GM19467 (cell line): ENCODE measurements at regions not wholly inside any gene's neighbourhood (a gene's known extent, or its start where the extent isn't known, plus 50 kb on each side); places are given as distances from the start of the nearest gene placed in this dataset.
A peak's percentile ranks its signal among the peaks of the same experiment; 100 is the strongest.
"Not testable (repeated sequence)": the region's sequence is repeated elsewhere in the genome, so short reads cannot be mapped to it uniquely, and the experiment has no call there.

Experiments
- ATAC-seq: cut with Tn5 transposase; IDR thresholded peaks from one replicate; pipeline ENCODE4 v1.9.1; 2021; ENCODE audit warnings: mild to moderate bottlenecking, moderate library complexity; ENCODE audit not compliant: unreplicated experiment

DNA sequence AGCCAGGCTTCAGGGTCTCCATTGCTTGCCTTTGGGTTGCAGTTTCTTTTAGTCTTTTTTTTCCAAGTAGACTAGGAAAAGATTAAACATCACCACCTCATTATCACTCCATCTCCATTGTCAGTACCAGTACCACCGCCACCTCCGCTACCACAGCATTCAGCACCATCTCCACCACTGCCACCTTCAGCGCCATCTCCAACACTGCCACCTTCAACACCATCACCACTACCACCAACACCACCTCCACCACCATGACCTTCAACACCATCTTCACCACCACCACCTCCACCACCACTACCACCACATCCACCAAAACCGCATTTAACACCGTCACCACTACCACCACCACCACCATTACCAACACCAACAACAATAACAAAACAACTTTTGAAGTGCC, 141.5 kb upstream of the MPHOSPH6 start:
- no peak for ATAC-seq

DNA sequence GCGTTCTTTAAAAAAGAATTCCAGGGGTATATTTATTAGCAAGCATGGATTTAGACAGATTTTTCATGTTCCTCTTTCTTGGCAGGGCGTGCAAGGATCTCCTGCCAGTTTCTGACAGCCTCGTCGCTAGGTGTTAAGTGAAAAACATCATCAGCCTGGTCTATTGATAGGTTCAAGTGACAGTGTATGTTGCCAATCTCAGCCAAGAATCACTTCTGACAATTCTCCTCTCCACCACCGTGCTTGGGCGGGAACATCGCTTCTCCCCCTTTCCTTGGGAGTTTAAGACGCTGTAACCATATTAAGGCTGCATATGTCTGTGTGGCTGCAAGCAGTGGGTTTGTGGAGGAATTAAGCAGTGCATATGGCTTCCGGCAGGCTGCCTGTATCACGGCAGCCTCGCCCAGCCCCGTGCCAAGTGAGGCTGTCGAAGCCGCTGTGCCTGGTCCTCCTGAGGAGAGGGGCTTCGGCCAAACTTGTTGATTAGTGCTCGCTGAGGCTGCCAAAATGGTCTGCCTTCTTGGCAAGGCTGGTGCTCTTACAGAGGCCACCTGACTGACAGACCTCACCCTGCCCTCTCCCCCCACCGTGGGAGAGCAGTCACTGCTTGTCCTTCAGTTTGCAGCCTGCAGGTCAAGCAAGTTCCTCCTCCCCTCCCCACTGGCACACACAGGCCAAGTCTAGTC, 132.2 kb upstream of the MPHOSPH6 start:
- no peak for ATAC-seq

DNA sequence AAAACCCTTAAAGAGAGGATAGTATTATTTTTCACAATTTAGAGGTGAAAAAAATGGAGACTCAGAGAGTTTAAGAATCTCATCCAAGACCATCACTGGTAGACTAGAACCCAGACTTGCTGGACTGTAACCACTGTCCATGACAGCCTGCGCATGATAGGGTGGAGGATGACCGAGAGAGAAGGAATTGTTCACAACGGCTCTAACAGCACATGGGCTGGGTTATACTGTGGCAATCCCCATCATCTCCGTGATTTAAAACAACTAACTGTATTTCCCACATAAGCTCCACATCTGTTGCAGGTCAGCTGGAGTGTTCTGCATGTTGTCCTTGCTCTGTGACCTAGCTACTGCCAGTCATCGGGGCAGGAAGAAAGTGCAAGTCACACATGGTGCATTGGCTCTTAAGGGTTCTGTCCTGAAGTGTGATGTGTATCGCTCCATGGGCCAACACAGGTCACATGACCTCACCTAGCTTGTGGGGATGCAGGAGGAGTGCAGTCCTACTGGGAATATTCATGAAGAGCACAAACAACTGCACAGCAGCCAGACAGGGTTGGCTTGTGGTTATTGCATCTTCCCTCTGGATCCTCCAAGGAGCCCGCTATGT, 131.2 kb upstream of the MPHOSPH6 start:
- no peak for ATAC-seq

DNA sequence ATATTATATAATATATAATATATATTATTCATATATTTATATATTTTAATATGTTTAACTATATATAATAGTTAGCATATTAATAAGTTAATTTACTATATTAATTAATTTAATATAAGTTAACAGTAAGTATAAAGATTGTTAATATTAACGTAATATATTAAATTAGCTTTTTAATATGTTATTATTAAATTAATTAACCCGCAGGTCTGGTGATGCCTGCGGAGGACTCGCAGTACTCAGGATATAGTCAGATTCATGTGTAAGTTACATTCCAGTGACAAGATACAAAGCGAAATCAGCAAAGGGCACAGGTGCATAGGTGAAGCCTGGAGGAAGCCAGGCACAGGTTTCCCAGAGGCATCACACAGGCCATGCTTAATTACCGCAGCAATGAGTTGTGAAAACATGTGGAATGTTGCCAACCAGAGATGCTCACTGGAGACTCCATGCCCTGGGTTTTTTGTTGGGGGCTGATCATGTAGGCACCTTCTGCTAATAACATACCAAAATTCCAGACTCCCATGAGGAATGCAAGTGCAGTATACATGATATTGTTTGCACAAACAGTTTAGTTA, 130.4 kb upstream of the MPHOSPH6 start:
- no peak for ATAC-seq

DNA sequence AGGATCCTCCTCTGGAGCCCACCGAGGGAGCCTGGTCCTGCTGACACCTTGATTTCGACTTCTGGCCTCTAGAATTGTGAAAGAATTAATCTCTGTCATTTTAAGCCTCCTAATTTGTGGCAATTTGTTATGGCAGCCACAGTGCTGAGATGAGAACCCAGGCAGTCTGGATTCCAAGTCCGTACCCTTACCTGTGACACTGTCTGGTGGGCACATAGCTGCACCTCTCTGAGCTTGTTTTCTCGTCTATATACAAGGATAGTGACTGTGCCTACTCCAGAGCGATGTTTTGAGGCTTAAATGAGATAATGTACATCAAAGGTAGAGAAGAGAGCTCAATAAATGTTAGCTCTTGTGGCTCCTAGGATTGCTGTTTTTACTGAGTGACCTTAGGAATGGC, 128.4 kb upstream of the MPHOSPH6 start:
- no peak for ATAC-seq

DNA sequence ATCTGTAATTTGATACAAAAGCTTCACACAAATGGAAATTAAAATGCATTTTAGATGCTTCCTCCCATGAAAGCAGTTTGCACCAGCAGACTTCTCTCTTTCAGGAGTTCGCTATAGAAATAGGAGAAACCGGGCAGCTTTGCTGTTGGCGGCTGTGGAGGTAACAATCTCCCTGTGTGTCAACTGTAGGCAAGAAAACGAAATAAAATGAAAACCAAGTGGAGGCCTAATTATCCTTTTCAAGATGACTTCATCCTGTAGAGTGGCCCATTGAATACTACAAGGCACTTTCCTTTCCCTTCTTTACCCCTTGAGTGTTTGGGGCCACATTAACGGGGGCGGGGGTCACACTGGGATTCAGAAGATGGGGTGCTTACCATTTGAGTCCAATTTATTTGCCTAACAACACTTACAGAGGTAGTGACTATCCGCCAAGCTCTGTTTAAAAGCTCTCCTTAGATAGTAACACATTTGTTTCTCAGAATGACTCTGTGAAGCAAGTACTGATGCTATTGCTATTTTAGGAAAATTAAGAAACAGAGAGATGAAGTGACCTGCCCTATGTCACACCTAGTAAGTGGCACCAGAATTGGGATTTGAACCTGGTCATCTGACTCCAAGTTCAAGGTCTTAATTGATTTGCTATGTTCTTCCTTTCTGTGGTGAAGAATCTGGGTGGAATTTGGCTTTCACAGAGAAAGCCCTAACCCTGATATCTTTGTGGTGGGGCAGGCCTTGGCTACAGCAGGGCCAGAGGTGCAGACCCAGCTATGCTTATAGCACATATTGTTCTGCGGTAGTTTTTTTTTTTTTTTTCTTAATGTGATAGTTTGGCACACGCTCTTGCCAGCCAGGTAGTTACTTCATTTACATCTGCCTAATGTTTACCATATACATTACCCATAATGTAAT, 125.5 kb upstream of the MPHOSPH6 start:
- no peak for ATAC-seq

DNA sequence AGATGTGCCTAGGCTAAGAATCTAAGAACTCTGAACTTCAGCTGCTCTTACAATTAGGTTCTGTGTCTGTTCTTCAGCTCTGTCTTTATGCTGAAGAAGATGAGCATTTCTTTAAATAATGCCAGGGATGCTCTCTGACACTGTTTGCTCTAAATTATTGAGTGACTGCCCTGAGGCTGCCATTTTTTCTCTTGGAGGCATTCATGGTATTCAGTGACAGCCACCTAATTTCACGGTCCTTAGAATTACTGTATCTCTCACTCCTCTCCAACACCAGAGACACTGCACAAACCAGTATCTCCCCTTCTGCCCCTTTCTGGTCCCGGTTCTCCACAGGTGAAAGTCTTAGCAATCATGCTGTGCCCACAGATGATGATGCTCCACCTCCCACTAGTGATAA, 123.6 kb upstream of the MPHOSPH6 start:
- ATAC-seq, result no peak

DNA sequence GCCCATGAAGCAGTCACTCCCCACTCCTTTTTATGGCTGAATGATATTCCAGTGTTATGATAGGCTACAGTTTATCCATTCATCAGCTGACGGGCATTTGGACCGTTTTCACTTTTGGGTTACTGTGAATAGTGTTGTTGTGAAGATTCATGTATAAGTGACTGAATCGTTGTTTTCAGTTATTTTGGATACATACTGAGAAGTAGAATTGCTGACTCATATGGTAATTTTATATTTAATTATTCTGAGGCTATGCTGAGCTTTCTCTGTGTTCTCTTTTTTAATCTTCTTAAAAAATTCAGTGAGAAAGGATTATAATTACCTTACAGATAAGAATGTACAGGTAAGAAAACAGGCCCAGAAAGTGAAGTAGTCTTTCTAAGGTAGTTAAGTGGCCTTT, 117.9 kb upstream of the MPHOSPH6 start:
- no peak for ATAC-seq

DNA sequence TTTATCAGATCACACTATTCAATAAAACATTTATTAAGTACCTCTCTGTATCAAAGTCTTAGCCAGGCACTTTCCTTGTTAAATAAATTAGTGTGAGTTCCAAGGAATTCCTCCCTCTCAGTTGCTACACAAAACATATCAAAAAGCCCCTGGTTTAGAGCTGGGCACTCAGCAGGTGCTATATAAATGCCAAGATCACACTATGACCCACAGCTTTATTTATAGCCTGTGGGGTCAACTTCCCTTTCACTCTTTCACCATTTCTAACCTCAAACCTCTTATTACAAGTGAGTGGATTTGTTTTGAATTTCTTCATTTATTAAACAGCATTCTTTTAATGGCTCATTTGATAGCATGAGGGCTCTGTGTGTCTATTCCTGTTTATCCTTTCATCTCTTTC, 112.6 kb upstream of the MPHOSPH6 start:
- no peak for ATAC-seq

DNA sequence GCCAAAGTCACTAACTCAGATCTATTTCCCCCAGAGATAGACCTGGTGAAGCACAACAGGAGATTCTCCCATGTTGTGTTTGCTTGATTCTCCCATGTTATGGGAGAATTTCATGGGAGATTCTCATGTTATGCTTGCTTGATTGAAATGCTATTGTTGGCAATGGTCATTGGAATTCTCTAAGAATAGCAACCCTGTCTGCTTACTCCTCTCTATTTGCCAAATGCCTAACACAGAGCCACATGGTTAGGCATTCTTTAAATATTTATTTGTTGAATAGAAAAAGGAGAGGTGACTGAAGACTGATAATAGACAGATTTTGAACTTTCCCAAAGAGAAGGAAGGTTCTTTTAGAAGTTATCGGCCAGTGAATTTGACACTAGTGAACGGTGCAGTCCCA, 111.5 kb upstream of the MPHOSPH6 start:
- ATAC-seq, result no peak

DNA sequence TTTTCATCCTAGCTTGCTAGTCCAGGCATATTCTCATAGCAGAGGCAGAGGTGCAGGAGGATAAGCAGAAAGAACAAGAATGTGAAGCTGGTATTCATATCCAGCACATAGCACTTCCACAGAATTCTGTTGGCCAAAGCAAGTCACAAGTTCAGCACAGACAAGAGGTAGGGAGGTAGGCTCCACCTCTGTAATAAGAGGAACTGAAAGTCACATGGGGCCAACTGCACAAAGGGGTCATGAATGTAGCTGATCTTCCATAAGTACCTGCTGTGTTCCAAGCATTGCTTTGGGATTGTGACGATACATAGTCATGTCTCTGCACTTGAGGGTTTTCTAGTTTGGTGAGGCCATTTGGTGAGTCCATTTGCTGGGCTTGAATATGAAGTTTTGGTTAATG, 110.8 kb upstream of the MPHOSPH6 start:
- no peak for ATAC-seq

DNA sequence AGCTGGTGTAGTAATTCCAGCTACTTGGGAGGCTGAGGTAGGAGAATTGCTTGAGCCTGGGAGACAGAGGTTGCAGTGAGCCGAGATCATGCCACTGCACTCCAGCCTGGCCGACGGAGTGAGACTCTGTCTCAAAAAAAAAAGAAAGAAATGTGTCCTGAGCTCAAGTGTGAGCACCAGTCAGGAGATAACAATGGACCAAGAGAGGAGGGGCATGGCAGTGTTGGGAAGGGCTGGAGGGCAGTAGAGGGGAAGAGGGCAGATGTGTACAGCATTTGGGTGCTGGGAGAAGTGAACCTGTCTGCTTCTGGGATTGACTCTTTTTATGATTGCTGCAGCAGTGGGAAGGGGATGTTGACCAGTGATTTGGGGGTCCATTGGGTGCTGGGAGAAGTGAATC, 105.3 kb upstream of the MPHOSPH6 start:
- not testable (repeated sequence) for ATAC-seq

DNA sequence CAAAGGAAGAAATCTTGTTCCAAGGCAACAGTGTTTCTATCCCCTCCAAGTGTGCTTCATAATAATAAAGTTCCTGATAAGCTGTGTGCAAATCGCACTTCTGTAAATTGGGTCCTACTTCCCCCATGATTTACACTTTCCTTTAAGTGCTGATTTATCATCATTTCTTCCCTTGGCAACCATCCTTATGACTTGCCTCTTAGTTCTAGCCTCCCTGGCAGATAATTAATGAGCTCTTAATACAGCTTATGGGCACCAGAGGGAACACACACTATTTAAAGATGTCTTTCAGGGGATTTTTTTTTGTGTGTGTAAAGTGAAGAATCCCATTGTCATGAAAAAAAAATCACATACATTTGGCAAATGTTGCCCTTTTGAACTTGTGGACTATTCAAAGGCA, 101.6 kb upstream of the MPHOSPH6 start:
- no peak for ATAC-seq

DNA sequence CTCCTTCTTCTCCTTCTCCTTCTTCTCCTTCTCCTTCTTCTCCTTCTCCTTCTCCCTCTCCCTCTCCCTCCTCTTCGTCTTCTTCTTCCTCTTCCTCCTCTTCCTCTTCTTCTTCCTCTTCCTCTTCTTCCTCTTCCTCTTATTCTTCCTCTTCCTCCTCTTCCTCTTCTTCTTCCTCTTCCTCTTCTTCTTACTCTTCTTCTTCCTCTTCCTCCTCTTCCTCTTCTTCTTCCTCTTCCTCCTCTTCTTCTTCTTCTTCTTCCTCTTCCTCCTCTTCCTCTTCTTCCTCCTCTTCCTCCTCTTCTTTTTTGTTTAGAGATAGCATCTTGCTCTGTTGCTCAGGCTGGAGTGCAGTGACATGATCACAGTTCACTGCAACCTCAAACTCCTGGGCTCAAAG, 97.7 kb upstream of the MPHOSPH6 start:
- ATAC-seq, result not testable (repeated sequence)

DNA sequence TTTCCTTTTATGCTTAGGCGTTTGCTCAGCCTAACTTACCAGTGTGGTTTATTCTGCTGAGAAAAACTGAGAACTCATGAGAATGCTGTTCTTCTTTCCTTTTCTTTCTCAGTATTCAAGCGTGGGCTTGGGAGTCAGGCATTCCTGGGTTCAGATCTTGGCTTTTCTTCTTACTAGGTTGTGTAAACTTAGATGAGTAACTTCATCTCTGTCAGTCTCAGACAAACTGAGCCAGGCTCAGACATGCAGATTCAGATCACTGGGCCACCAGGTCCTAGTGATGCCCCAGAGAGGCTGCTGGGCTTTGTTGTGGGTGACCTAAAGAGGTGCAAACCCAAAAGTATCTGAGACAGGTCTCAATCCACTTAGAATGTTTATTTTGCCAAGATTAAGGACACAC, 95.8 kb upstream of the MPHOSPH6 start:
- ATAC-seq, result no peak

DNA sequence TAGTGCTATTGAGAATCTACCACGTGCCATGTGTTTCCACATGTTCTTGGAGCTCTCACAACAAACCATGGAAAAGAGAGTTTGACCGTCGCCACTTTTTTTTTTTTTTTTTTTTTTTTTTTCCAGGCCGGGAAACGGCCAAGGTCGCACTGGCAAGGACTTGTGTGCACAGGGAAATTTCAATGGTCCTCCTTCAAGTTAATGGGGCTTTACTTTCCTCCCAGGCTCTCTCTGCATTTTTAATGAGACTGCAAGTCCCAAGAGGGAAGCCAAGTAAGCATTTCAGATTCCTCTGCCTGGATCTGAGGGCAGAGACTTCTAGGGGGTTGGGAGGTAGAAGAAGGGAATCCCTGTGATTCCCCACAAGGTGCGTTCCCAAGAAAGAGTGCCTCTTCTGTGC, 94.7 kb upstream of the MPHOSPH6 start:
- ATAC-seq, result no peak

DNA sequence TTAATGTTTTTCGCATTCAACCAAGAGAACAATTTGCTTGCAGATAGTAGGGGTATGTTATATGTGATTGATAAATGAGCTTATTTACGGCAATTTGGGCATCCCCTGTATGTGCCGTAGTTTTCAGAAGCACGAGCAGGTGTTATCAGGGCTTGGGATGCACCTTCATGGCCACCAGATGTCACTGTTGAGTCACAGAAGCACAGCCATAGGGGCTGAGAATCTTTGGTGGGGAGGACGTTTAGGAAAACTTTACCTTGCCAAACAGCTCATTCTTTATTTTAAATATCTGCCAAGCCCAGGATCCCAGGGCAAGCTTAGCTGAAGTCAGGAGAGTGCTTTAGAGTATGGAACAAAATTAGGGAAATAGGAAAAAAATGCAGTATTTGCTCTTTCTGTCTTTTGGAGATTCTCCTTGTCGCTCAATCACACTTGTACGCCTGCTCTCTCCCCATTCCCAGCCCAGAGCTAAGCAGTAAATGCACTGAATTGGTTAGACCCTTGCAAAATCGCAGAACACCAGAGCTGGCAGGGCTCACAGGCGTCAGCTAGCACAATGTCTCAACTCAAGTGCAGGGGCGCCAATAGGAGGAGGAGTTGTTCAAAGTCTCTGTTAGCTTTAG, 93.6 kb upstream of the MPHOSPH6 start:
- peak; percentile 82 for ATAC-seq

DNA sequence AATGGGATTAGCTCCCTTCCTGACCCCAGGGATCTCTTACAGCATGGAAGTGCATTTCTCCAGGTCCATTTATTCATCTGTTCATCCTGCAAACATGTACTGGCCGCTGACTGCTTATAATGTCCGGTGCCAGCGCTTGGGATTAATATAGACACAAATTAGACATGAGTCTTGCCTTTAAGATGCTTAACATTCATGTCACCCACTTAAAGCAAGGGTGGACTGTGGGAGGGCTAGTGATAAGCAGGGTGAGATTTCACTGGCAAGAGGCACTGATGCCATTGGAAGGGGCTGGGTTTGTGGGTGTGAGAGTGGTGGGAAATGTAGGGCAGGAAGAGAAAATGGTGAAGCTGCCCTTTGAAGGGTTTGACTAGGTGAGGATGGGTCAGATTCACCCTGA, 92.2 kb upstream of the MPHOSPH6 start:
- no peak for ATAC-seq

DNA sequence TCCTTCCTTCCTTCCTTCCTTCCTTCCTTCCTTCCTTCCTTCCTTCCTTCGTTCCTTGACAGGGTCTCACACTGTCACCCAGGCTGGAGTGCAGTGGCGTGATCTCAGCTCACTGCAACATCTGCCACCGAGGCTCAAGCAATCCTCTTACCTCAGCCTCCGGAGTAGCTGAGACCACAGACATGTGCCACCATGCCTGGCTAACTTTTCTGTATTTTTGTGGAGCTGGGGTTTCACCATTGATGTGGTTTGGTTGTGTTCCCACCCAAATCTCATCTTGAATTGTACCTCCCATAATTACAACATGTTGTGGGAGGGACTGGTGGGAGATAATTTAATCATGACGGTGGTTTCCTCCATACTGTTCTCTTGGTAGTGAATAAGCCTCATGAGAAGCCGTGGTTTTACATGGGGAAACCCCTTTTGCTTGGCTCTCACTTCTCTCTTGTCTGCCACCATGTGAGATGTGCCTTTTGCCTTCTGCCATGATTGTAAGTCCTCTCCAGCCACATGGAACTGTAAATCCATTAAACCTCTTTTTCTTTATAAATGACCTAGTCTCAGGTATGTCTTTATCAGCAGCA, 90.3 kb upstream of the MPHOSPH6 start:
- ATAC-seq, result no peak

DNA sequence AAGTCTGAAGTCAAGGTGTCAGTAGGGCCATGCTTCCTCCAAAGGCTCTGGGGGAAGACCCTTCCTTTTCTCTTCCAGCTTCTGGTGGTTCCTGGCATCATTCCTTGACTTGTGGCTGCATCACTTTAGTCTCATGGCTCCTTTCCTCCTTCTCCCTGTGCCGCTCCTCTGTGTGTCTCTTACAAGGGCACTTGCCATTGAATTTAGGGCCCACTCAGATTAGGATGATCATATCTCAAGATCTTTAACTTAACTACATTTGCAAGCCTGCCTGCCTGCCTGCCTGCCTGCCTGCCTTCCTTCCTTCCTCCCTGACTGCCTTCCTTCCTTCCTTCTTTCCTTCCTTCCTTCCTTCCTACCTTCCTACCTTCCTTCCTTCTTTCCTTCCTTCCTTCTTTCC, 89.7 kb upstream of the MPHOSPH6 start:
- no peak for ATAC-seq

DNA sequence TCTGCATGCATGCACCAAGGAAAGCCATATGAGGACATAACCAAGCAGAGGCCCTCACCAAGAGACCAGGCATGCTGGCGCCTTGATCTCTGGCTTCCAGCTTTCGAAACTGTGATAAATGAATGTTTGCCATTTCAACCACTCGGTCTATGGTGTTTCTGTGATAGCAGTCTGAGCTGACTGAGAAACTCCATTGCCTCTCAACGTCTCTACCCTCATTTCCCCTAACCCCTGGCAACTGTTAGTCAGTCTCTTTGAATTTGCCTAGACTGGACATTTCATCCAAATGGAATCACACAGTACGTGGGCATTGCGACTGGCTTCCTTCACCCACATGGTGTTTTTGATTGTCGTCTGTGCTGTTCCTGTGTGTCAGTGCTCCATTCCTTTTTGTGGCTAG, 88.0 kb upstream of the MPHOSPH6 start:
- no peak for ATAC-seq
